Tongue (tissue), 1 donor: ENCODE measurements at regions not wholly inside any gene's neighbourhood (a gene's known extent, or its start where the extent isn't known, plus 50 kb on each side); places are given as distances from the start of the nearest gene placed in this dataset.

Source experiments
- DNase-seq: peaks from one replicate; pipeline ENCODE4 v3.0.0-alpha.2; 2015

DNA sequence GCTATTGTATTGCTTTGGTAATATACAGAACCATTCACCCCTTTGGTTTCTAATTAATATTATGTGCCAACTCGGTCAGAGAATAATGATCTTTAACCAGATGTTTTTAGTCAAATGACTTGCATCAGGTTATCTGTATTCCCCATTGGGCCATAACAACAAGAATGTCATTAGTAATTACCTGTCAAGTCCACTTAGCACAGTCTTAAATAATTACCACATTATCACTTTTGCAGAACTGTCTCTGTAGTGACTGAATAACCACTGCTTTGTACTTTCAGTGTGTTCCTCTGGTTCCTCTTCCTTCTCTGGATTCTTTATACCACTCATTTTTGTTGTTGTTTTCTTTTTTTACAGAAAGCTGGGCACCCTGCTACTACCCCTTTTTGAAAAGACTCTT lies 257.7 kb upstream of the SPOCK3 start:
- no peak for DNase-seq

DNA sequence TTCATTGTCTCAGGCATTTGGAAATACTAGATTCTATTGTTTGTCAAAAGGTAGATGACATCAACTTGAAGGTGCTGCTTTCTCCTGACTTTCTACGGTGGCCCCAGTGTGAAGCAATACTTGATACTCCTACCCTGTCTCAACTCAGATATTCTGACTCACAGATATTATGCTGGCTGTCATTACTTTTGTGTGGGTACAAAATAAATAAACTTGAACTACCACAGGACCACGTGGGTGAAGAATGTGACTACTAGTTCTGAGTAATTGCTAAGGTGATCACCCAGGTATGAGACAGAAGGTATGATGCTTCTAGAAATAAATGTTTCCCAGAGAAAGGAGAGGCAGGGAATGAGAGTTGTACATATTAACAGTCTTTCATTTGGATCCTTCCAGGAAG lies 275.3 kb upstream of the SPOCK3 start:
- DNase-seq, result no peak

DNA sequence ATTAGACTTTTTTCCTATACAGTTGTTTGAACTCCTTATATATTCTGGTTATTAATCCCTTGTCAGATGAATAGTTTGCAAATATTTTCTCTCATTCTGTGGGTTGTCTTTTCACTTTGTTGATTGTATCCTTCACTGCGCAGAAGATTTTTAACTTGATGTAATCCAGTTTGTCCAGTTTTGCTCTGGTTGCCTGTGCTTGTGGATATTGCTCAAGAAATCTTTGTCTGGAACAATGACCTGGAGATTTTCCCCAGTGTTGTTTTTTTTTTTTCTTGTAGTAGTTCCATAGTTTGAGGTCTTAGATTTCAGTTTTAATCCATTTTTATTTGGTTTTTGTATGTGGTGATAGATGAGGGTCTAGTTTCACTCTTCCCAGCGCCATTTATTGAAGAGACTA lies 289.8 kb upstream of the SPOCK3 start:
- no peak for DNase-seq

DNA sequence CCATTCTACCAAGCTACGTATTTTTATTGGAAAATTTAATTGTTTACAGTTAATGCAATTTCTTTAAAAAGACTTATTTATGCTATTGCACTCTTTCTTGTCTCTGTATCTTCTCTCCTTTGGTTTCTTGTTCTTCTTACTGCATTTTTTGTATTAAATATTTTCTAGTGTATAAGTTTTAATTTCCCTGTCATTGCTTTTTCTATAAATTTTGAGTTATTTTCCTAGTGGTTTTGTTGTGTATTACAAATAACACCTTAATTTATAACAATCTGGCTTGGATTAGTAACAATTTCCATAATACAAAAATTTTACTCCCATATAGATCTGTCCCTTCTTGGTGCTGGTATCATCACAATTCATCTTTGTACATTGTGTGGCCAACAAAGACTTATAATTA lies 303.5 kb upstream of the SPOCK3 start:
- no peak for DNase-seq

DNA sequence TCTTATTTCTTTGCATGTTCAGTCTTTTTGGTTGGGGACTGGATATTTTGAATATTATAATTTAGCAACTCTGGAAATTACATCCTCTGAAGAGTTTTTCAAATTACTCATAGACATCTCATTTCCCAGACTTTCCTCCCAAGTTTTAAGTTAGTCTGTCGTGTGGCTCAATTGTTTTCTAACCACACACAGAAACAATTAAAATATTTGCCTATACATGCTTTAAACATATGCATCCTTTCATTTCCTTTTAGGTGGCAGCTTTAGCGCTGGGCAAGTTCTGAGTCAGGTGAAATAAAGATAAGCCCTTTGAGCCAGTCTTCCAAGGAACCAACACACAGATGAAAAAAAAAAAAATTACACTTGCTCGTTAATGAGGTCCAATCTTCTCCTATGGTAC lies 307.0 kb upstream of the SPOCK3 start:
- no peak for DNase-seq

DNA sequence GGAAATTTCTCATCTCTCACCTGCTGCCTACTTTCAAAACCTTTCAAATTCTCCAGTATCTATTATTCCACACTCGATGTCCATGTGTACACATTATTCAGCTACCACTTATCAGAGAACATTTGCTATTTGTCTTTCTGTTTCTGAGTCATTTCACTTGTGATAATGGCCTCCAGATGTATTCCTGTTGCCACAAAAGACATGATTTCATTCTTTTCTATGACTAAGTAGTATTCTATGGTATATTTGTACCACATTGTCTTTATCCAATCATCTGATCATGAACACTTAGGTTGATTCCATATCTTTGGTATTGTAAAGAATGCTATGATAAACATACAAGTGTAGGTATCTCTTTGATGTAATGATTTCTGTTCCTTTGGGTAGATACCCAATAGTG lies 310.1 kb upstream of the SPOCK3 start:
- no peak for DNase-seq

DNA sequence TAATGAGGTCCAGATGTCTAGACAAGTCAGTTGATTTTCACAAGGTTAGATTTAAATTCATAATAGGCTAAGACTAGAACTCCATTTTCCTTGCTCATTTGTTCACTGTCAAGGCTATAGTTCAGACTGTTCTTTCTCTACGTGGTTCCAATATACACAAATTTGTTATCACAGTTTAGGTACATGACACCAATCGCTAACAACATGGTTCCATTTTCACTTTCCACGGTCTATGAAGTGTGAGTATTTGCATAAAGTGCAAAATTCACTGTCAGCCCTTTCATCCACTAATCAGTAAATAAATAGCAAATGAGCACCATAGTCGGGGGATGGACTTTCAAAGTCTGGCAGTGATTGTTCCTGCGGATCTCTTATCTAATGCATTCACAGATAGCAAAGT lies 315.7 kb upstream of the SPOCK3 start:
- DNase-seq, result no peak

DNA sequence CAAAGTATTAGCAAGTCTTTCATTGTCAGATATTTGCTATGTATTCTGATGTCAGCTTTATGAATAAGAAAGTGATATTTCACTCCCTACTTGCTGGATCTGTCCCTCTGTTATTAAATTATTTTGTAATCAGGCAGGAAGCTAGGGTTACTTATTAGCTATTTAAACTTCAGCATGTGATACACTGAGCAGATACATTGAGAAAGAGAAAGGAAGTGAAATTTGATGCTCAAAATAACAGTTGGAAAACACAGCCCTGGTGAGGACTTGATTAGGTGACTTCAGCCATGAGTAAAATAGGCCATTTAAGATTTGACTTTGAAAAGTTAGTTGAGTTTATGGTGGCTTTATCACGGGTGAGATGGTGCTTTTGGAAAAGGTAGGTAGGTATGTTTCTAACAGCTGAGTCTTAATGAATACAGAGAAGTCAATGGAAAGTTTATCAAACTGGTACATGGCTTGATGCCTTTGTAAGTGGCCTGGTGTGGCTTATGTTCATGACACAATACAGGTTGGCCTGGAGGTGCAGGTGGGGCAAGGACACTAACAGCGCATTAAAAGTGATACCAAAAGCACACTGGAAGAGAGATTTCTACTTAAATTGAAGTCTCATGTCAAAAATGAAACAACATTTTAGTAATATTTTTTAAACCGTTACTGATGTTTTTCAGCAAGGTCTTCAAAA lies 321.2 kb upstream of the SPOCK3 start:
- DNase-seq, result no peak

DNA sequence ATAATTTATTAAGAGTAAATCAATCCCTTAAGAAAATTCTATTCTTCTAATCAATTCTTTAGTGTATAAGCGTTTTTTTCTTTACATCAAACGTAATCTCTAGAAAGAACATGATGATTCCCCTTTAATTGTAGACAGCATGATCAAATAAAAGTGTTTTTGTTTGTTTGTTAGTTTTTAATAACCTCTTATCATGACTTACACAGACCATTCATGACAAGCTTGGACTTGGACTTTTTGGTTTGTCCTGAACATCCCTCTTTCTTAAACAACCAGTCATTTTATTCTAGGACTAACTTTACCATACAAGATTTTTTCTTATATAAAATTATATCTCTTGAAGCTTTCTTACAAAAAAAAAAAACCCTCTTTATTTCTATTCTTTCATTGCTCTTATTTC lies 344.6 kb upstream of the SPOCK3 start:
- DNase-seq, result no peak

DNA sequence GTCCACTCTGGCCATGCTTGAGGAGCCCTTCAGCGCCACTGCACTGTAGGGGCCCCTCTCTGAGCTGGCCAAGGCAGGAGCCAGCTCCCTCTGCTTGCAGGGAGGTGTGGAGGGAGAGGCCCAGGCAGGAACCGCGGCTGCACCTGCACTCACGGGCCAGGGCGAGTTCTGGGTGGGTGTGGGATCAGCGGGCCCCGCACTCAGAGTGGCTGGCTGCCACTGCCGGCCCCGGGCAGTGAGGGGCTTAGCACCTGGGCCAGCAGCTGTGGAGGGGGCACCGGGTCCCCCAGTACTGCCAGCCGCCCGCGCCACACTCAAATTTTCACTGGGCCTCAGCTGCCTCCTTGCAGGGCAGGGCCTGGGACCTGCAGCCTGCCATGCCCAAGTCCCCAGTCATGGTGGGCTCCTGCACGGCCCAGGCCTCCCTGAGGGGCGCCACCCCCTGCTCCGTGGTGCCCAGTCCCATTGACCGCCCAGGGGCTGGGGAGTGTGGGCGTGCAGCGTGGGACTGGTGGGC lies 347.2 kb upstream of the SPOCK3 start:
- DNase-seq, result no peak

DNA sequence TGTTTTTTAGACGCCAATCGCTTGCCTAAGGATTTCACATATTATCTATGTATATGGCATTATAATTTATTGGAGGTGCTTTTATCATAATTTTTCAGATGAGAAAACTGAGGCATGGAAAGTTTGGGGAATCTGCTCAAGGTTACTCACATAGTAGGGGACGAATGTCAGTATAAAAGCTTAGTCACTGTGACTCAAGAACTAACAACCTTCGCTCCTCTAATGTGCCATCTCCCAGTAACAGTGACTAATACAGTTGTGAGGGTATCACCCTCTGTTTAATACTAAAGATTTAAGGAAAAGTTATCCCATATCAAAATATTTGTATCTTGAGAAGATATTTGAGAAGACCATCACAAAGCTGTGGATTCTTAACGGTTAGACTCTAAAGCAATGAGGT lies 353.1 kb upstream of the SPOCK3 start:
- no peak for DNase-seq

DNA sequence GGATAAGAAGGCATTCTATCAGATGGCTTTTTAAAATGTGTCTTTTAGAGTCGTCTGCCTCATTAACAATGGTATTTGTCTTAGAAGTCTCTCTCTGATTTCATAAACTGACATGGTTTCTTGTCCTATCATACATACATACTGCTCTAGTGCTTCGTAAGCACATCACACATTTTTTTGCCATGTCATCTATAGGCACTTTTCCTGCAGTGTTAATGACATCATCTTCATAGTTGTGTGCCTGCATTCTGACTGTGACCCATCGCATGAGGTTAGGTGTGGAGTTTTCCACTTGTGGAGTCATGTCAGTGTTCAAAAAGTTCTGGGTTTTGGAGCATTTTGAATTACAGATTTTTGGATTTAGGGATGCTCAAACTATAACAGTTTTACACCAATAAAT lies 361.6 kb upstream of the SPOCK3 start:
- no peak for DNase-seq

DNA sequence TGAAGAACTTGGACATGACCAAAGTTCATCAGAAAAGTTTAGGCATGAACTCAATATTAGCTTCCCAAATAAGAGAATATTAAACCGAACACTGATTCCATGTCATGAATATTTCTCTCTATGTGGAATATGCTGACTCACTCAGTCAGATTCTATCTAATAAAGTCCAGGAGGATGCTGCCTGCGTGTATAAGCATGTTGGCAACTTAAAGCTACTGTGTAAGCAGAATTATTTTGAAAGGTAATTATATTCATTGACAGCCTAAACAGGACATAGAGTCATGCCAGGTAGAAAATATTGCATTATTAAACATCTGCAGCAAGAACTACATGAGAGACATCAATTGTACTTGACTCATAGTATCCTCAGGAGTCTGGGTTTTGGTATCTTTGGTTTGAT lies 367.9 kb upstream of the SPOCK3 start:
- DNase-seq, result no peak

DNA sequence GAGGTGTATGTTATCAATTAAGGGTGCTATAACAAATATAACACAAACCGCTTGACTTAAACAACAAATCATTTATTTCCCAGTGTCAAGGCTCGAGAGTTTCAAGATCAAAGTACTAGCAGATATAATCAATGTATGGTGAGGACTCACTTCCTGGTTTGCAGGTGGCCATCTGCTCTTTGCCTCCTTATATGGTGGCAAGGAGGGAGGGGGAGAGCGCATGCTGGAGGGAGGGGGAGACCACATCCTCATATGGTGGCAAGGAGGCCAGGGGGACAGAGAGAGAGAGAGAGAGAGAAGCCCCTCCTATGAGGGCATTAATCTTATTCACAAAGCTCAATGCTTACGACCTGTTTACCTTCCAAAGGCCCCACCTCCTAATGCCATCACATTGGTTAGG lies 372.3 kb upstream of the SPOCK3 start:
- no peak for DNase-seq

DNA sequence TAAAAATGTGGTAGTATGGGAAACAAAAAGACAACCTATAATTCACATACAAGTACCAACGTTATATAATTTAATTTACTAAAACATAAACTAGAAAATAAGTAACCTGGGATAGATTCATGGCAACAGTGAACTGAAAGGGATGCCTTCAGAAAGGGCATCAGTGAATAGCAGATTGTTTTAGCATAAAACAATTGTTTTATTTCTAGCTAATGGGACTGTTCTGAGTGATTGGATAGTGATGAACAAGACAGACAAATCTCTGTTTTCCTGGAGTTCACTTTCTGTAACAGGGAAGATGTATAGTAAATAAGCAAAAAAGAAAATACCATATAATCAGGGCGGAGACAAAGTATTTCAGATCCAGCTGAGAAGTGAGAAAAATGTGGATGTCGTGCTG lies 379.1 kb upstream of the SPOCK3 start:
- DNase-seq, result no peak

DNA sequence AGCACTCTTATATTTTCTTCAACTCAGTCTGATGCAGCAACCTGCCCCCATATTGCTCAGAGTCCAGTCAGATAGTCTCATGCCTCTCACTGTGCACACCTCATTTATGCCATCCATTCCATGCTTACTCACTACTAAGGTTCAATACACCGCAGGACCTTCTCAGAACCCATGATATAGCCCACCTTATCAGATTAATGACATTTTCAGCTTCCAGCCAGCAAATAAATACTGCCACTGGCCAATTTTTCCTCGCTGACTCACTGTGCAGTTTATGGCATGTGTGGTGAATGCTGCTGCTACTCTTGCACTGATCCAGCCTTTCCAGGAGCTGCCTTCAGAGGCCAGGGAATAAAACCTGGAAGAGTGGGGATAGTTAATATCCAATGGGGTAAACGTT lies 380.6 kb upstream of the SPOCK3 start:
- no peak for DNase-seq

DNA sequence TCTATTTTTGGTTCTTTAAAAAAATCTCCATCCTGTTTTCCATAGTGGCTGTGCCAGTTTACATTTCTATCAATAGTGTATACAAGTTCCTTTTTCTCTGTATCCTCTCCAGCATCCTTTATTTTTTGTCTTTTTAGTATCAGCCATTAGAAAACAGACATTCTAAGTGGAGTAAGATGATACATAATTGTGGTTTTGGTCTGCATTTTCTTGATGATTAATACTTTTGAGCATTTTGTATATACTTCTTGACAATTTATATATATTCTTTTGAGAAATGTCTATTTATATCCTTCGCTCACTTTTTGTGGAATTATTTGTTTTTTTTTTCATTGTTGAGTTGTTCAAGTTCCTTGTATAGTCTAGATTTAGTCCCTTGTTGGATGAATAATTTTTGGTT lies 382.2 kb upstream of the SPOCK3 start:
- no peak for DNase-seq

DNA sequence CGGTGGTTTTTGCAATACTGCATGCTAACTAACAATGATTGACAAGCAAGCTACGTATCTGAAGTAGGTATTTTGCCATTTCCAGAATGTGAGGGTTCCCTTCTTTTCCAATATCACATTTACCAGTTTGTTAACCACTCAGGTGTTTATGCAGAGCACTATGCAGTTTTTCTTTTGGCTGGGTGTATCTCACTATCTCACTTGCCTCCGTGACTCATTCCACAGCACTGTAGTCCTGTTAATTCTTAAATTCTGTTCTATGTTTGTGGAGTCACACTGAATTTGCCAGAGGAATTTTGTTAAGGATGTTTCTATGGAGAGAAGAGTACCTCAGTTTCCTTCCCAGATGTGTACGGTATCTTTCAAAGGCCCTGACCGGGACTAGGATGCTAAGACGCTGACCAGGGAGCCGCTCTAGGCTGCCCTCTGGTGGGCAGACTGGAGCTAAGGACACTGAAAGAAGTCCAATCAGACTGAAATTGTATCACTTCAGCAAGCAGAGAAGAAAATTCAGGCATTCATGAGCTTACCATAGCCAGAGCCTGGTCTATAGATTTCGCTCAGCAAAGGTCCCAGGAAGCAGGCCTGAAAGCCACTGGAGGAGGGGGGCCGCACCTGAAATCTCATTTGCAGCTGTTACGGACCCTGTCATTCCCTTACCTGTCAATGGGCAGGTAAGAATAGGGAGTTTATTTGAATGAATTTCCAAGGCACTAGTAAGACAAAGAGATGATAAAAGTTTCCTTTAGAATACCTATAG lies 388.4 kb upstream of the SPOCK3 start:
- DNase-seq, result peak; percentile 75

DNA sequence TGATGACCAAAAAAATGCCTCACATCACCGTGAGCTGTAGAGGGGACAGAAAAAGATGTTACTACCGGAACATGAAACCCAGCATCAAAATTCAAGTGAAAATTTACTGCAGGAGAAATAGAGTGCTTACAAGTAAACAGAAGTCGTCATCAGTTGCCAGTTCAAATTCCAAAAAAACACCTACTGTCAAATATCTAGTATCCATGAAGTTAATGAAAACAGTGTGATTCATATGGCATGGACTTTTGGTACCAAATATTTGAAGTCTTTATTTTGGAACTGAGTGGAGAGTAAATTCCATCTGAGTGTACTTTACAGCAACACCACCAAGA lies 388.9 kb upstream of the SPOCK3 start:
- DNase-seq, result no peak

DNA sequence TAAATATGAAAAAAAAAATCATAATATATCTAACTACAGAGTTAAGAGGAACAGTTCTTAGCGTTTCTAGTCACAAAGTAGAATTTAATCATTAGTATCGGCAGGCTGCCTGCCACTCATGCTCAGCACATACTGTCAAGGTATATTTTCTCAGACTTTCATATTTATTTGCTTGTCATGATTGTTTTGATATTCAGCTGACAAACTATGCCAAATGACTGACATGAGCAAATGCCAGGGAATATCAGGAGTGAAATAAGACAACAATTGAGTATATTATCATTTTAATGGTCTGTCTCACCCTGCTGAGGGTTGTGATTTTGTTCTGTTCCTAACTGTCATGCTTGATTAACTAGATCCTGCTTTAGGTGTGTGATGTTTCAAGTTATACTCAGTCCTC lies 395.0 kb upstream of the SPOCK3 start:
- DNase-seq, result no peak

DNA sequence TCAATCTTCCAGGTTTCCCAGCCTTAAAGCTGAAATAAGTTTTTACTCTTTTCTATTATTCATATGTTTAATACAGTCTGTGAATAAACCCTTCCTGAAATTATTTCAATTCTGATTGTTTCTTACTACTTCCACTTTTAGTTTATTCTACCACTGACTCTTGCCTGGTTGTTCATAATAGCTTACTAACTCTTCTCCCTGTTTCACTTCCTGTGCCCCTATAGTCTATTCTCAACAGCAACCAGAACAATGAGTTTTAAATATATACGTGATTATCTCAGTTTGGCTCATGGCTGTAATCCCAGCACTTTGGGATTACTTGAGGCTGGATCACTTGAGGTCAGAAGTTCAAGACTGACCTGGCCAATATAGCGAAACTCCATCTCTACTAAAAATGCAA lies 408.0 kb upstream of the SPOCK3 start:
- no peak for DNase-seq

DNA sequence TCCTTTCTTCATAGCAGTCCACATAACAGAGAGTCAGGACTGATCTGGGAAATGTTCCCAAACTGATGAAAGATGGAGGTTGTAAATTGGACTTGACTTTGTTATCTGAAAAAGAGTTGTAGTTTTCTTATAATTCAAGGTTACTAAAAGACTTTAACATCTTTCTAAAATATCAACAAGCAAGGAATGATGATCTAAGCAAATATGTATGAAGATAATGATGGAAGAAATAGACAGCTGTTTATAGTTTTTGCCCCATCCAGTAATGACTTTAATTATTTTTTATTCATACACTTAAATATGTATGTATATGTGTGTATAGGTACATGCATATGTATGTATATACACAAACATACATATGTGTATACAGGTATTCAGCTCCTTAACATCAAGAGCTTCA lies 411.1 kb upstream of the SPOCK3 start:
- no peak for DNase-seq

DNA sequence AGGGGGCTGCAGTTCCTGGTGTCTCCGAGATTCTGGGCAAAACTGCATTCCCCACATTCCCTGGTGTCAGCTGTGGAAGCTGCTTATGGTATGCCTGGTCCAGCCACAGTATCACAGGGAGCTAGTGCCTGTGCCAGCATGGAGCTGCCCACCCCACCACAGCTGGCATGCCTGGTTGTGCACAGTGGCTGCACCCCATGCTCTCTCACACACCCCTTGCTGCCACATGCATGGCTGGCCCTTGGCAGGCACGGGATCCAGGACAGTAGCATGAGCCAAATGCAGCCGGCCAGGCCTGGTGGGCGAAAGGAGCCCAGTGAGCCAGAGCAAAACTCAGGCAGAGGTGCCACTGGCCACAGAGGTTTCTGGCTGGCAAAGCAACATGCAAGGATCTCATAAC lies 418.0 kb upstream of the SPOCK3 start:
- no peak for DNase-seq

DNA sequence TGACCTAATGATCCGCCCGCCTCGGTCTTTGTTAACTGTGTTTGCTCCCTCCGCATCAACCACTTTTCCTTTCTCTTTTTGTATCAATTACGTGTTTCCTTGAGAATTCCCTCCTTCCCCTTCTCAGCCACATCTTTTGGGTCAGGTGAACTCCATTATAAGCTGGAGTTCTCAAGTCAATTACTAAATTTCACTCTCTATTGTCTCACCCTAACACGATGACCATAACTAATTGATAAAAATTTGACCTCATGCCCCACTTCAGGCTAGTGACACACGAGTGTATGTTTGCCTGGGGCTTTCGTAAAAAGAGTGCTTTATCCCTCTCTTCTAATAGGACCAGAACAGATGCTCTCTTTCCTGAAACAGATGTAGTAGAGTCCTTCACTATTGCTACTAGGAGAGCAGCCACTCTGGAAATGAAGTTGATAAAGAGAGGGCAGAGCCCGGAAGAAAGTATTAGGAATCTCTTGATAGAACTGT lies 403.6 kb upstream of the ANXA10 start:
- no peak for DNase-seq
